HEK293T (cell line): ENCODE measurements at regions not wholly inside any gene's neighbourhood (a gene's known extent, or its start where the extent isn't known, plus 50 kb on each side); places are given as distances from the start of the nearest gene placed in this dataset.

ENCODE experiments used
- CTCF ChIA-PET: fragments of 350-600 bp; formaldehyde crosslinking; extraction: SDS; loops from one replicate; lab custom pipeline; 2021; ENCODE audit warnings: antibody characterized with exemption, inconsistent platforms; lab: Yijun Ruan, JAX
- POLR2A ChIA-PET: fragments of 350-600 bp; formaldehyde crosslinking; extraction: SDS; loops from one replicate; lab custom pipeline; 2020; ENCODE audit warnings: antibody characterized with exemption, inconsistent platforms; lab: Yijun Ruan, JAX
- DNase-seq: peaks from one replicate; pipeline ENCODE4 v3.0.0; 2012; ENCODE audit warnings: mixed read lengths; ENCODE audit errors: extremely low spot score
- ARNT ChIP-seq: fragments of 450-650 bp; IDR thresholded peaks from 2 replicates; pipeline ENCODE4 v1.6.1; 2017; ENCODE audit warnings: mild to moderate bottlenecking
- BHLHE40 ChIP-seq: fragments of 450-650 bp; IDR thresholded peaks from 2 replicates; pipeline ENCODE4 v1.6.1; 2016; ENCODE audit warnings: mild to moderate bottlenecking, moderate library complexity, borderline replicate concordance
- CTBP1 ChIP-seq: fragments of 450-650 bp; IDR thresholded peaks from 2 replicates; pipeline ENCODE4 v1.6.1; 2016; ENCODE audit warnings: borderline replicate concordance
- ELF4 ChIP-seq: fragments of 450-650 bp; IDR thresholded peaks from 2 replicates; pipeline ENCODE4 v1.6.1; 2017; ENCODE audit warnings: antibody characterized with exemption
- FOXA1 ChIP-seq: fragments of 450-650 bp; IDR thresholded peaks from 2 replicates; pipeline ENCODE4 v1.6.1; 2016; ENCODE audit warnings: mild to moderate bottlenecking
- FOXK2 ChIP-seq: fragments of 450-650 bp; IDR thresholded peaks from 2 replicates; pipeline ENCODE4 v1.6.1; 2016; ENCODE audit warnings: mild to moderate bottlenecking
- FOXM1 ChIP-seq: fragments of 450-650 bp; IDR thresholded peaks from 2 replicates; pipeline ENCODE4 v1.6.1; 2017; ENCODE audit warnings: mild to moderate bottlenecking, borderline replicate concordance
- HDGF ChIP-seq: fragments of 450-650 bp; IDR thresholded peaks from 2 replicates; pipeline ENCODE4 v1.6.1; 2017; ENCODE audit warnings: antibody characterized with exemption, borderline replicate concordance
- L3MBTL2 ChIP-seq: fragments of 450-650 bp; conservative IDR thresholded peaks from 2 replicates; pipeline ENCODE4 v1.6.1; 2016; ENCODE audit warnings: mild to moderate bottlenecking
- LEF1 ChIP-seq: fragments of 450-650 bp; IDR thresholded peaks from 2 replicates; pipeline ENCODE4 v1.6.1; 2017; ENCODE audit warnings: mild to moderate bottlenecking, borderline replicate concordance
- NFRKB ChIP-seq: fragments of 450-650 bp; IDR thresholded peaks from 2 replicates; pipeline ENCODE4 v1.6.1; 2016; ENCODE audit warnings: mild to moderate bottlenecking, moderate library complexity
- PKNOX1 ChIP-seq: fragments of 450-650 bp; IDR thresholded peaks from 2 replicates; pipeline ENCODE4 v1.6.1; 2016
- SP1 ChIP-seq: fragments of 450-650 bp; IDR thresholded peaks from 2 replicates; pipeline ENCODE4 v1.6.1; 2017
- SUZ12 ChIP-seq: fragments of 450-650 bp; IDR thresholded peaks from 2 replicates; pipeline ENCODE4 v1.6.1; 2016; ENCODE audit warnings: mild to moderate bottlenecking
- TARDBP ChIP-seq: fragments of 450-650 bp; IDR thresholded peaks from 2 replicates; pipeline ENCODE4 v1.6.1; 2016
- ZNF384 ChIP-seq: fragments of 450-650 bp; IDR thresholded peaks from 2 replicates; pipeline ENCODE4 v1.6.1; 2016

DNA sequence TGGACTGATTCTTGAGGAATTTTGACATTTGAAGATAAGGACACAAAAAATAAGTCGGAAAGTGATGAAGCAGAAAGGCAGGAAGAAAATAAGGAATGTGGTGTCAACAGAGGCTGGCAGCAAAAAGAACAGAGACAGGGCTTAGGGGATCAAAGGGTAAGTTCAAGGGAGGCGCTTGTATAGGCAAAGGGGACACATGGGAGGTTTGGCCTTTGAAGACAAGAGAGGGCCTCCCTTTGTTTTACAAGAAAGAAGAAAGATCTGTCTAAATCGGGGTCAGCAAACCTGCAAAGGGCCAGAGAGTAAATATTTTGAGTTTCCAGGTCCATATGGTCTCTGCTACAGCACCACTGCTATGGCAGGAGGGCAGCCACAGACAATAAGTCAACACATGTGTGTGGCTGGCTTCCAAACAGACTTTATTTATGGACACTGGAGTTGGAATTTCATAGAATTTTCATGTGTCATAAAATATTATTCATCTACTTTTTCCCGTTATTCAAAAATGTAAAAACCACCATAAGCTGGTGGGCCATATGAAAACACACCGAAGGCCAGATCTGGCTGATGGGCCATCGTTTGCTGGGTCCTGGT lies 112.0 kb upstream of the FBXL7 start:
- DNase-seq: no peak
- ChIA-PET POLR2A (no interaction called here), CTCF (no interaction called here)
- TF ChIP-seq LEF1: no peak

- TF ChIP-seq ARNT (no peak), FOXK2 (no peak), ZNF384 (no peak), CTBP1 (no peak), HDGF (no peak), SUZ12 (no peak), ELF4 (no peak), BHLHE40 (no peak), LEF1 (no peak), SP1 (no peak), FOXA1 (no peak), NFRKB (no peak), L3MBTL2 (no peak), FOXM1 (no peak), PKNOX1 (no peak), TARDBP (no peak)
- ChIA-PET POLR2A (no interaction called here), CTCF (no interaction called here)
- DNase-seq: no peak
Observed at GRCh38 chr5:15386122-15386521, 113.9 kb upstream of the FBXL7 start.

DNA sequence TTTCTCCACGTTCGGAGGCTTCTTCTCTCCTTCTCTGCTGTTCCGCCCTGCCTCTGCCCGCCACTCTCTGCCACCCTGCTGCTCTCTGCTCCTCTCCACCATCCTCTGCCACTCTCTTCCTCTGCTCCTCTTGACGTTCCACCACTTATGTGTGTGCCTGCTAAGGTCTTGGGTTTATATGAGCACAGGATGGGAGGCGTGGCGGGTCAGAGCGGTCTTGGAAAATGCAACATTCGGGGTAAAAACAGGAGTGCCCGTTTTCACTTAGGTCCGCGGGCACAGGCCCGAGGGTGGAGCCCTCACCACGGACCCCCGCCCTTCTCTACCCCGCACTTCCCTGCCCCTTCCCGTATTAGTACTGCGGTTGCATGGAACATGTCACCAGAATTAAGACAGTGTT lies 114.4 kb upstream of the FBXL7 start:
- POLR2A ChIA-PET: no interaction called here
- TF ChIP-seq ZNF384 (no peak), ARNT (no peak), TARDBP (no peak)
- CTCF ChIA-PET: interaction anchor here (0.6 kb wide), 1 partner anchor 12 kb away, joined by 4 read pairs; no protein-coding TSS in a partner anchor
- no peak for DNase-seq

- no peak for DNase-seq
- ChIA-PET CTCF (interaction anchor here (0.6 kb wide), 1 partner anchor 11 kb away, joined by 4 read pairs; no protein-coding TSS in a partner anchor), POLR2A (no interaction called here)
- TF ChIP-seq FOXA1 (no peak), ARNT (no peak), ZNF384 (no peak), SUZ12 (no peak), ELF4 (no peak), PKNOX1 (no peak), BHLHE40 (no peak), FOXM1 (no peak), HDGF (no peak), L3MBTL2 (no peak), LEF1 (no peak), NFRKB (no peak), FOXK2 (no peak), CTBP1 (no peak), SP1 (no peak), TARDBP (no peak)
Observed at GRCh38 chr5:15385037-15385436, 114.9 kb upstream of the FBXL7 start.

DNA sequence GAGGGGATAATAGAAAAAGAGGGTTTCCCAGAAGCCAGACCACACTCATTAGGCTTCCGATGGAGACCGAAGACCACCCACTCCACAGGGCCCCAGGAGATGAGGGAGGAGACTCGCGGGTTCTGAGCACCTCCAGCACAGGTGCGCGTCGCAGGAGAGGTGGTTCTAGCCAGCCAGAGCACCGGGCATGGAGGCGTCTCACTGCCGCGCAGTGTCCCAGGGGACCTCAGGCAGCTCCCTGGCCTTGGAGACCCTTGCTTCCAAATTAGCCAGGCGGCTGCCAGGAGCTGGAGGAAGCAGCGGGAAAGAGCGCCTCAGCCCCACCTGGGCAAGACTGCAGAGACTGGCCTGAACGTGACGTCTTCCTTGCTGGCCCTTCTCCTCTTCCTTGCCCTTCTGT lies 115.4 kb upstream of the FBXL7 start:
- POLR2A ChIA-PET: no interaction called here
- TF ChIP-seq CTBP1 (no peak), ZNF384 (no peak), SUZ12 (no peak), NFRKB (no peak), FOXA1 (no peak), LEF1 (no peak), ELF4 (no peak), L3MBTL2 (no peak), HDGF (no peak), SP1 (no peak), BHLHE40 (no peak), ARNT (no peak), FOXK2 (no peak), FOXM1 (no peak), TARDBP (no peak)
- CTCF ChIA-PET: interaction anchor here (0.6 kb wide), 1 partner anchor 11 kb away, joined by 4 read pairs; no protein-coding TSS in a partner anchor
- DNase-seq: no peak

GRCh38 chr5:15384176-15384575 lies 115.8 kb upstream of the FBXL7 start:
- ChIA-PET CTCF (interaction anchor here (0.5 kb wide), 1 partner anchor 360 kb away, joined by 3 read pairs; no protein-coding TSS in a partner anchor), POLR2A (no interaction called here)
- DNase-seq: no peak
- TF ChIP-seq LEF1 (no peak), FOXK2 (no peak), SP1 (no peak), ZNF384 (no peak), TARDBP (no peak), FOXA1 (no peak), BHLHE40 (no peak), L3MBTL2 (no peak), PKNOX1 (no peak), SUZ12 (no peak), HDGF (no peak), ELF4 (no peak), NFRKB (no peak), CTBP1 (no peak), FOXM1 (no peak)
